ACHN (cell line): ENCODE measurements at regions not wholly inside any gene's neighbourhood (a gene's known extent, or its start where the extent isn't known, plus 50 kb on each side); places are given as distances from the start of the nearest gene placed in this dataset.

ENCODE experiments used
- DNase-seq: peaks from one replicate; pipeline ENCODE4 v3.0.0-alpha.2; 2015
- in situ Hi-C: cut with HindIII; loops from 2 replicates; pipeline ENCODE4 v1.10.0; 2017; ENCODE audit warnings: low sequenced_read_pairs, low pct_ligation_motif_present, low pct_unique_long_range_greater_than_20kb

DNA sequence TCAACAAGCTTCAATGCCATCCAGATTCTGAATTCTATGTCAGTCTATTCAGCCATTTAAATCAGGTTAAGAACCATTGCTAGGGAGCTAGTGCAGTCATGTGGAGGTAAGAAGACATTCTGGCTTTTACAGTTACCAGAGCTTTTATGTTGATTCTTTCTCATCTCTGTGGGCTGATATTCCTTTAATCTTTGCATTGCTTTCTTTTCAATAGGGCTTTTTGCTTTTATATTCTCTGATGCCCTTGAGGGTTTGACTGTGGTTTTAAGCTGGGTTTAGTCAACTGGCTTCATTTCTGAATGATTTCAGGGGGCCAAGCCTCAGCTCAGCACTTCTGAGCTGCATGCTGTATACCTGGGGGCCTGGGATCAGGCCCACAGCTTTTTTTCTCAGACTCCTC, 51.0 kb upstream of the GORAB start:
- in situ Hi-C loops, result no loop called here
- no peak for DNase-seq
